Ectodermal cell (in vitro differentiated cells): ENCODE measurements at regions not wholly inside any gene's neighbourhood (a gene's known extent, or its start where the extent isn't known, plus 50 kb on each side); places are given as distances from the start of the nearest gene placed in this dataset.
"Not testable (repeated sequence)": the region's sequence is repeated elsewhere in the genome, so short reads cannot be mapped to it uniquely, and the experiment has no call there.

Experiments
- H3K27ac ChIP-seq: 2 replicates; pipeline ENCODE4 v1.7.0; 2013; ENCODE audit warnings: mild to moderate bottlenecking, low read depth, low read length; ENCODE audit not compliant: insufficient read depth, poor library complexity, severe bottlenecking
- H3K27me3 ChIP-seq: 2 replicates; pipeline ENCODE4 v1.7.0; 2013; ENCODE audit warnings: mild to moderate bottlenecking, low read length; ENCODE audit not compliant: insufficient read depth, control insufficient read depth, poor library complexity, severe bottlenecking
- H3K36me3 ChIP-seq: one replicate; pipeline ENCODE4 v1.7.0; 2013; ENCODE audit warnings: low read length; ENCODE audit not compliant: control insufficient read depth, insufficient read depth
- H3K4me1 ChIP-seq: one replicate; pipeline ENCODE4 v1.7.0; 2013; ENCODE audit warnings: low read length; ENCODE audit not compliant: control insufficient read depth, insufficient read depth
- H3K4me3 ChIP-seq: 2 replicates; pipeline ENCODE4 v1.7.0; 2013; ENCODE audit warnings: low read depth, low read length, control low read depth; ENCODE audit not compliant: insufficient read depth
- H3K9me3 ChIP-seq: 2 replicates; pipeline ENCODE4 v1.7.0; 2013; ENCODE audit warnings: mild to moderate bottlenecking, low read length, moderate library complexity; ENCODE audit not compliant: control insufficient read depth
- WGBS, 2 experiments: methylation state at CpG; one replicate each; pipeline ENCODE4 v1.1.7; 2013; ENCODE audit warnings: missing lambda C conversion rate in 2 of 2; 5-methylcytosine and 5-hydroxymethylcytosine counted together

DNA sequence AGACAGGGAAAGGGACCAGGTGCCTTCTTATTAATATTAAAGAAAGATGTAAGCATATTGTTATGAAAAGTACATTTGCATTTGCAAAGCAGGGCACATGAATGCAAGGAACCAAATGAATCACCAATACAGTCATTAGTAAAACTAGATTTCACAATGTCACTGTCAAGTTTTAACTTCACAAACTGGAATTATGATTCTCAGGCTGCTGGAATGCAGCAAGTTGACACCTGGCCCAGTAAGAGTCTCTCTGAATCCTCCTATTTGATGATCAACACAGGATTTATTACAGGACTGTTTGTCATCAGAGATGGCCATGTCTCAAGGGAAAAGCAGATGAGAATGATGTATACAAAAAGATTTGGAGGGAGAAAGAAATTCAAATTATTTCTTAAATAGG lies 72.9 kb upstream of the STK39 start:
- no peak overlapping the region for H3K27ac ChIP-seq
- H3K4me3 ChIP-seq: no peak overlapping the region
- H3K4me1 ChIP-seq: no peaks in the 10 kb centered on the region

GRCh38 chr2:168322325-168323007 lies 75.1 kb upstream of the STK39 start:
- 93 to 97% methylated on average over 2 to 3 of the region's 3 CpGs for WGBS, 2 experiments
- Histone ChIP-seq H3K36me3 (no peaks in the 10 kb centered on the region), H3K4me1 (no peaks in the 10 kb centered on the region), H3K4me3 (no peak overlapping the region), H3K27me3 (no peaks in the 10 kb centered on the region), H3K9me3 (no peaks in the 10 kb centered on the region), H3K27ac (no peak overlapping the region)

More for the DNA sequence above, 72.9 kb upstream of the STK39 start:
- Histone ChIP-seq H3K27me3 (no peaks in the 10 kb centered on the region), H3K36me3 (no peaks in the 10 kb centered on the region), H3K9me3 (no peaks in the 10 kb centered on the region)

DNA sequence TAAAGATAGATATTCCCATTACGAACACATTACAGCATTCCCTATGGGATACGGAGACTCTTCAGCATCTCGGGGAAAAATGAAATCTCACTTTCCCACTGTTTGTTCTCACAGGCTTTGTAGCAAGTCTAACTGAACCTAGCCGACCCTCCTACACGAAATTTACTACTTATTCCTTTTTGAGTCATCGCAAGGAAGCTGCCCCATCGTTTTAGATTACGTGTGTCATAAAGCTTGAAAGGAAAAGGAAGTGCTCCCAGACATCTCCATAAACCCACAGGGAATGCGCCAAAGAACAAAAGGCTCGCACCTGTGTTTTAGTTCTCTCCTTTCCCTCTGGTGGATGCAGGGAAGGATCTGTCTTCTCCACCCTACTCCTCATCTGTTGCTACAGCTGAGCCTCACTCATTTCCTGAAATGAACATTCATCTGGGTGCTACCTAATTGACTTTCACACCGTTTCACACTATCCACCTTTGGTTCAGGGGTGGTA lies 76.2 kb upstream of the STK39 start:
- H3K9me3 ChIP-seq: no peaks in the 10 kb centered on the region
- no peaks in the 10 kb centered on the region for H3K4me1 ChIP-seq
- 78 to 80% methylated on average over 11 of the region's 11 CpGs for WGBS, 2 experiments
- no peak overlapping the region for H3K4me3 ChIP-seq
- H3K36me3 ChIP-seq: no peaks in the 10 kb centered on the region
- no peaks in the 10 kb centered on the region for H3K27me3 ChIP-seq
- H3K27ac ChIP-seq: no peak overlapping the region

- H3K27ac ChIP-seq: no peak overlapping the region
- H3K27me3 ChIP-seq: no peaks in the 10 kb centered on the region
- WGBS, 2 experiments: 95 to 96% methylated on average over 2 of the region's 2 CpGs
- no peak overlapping the region for H3K4me3 ChIP-seq
- no peaks in the 10 kb centered on the region for H3K4me1 ChIP-seq
- H3K9me3 ChIP-seq: no peaks in the 10 kb centered on the region
- H3K36me3 ChIP-seq: no peaks in the 10 kb centered on the region
Measured at GRCh38 chr2:168326572-168326971, 79.2 kb upstream of the STK39 start.

GRCh38 chr2:168327328-168327727 lies 79.9 kb upstream of the STK39 start:
- H3K27ac ChIP-seq: no peak overlapping the region
- H3K4me1 ChIP-seq: no peaks in the 10 kb centered on the region
- 87% methylated on average over 3 of the region's 3 CpGs for WGBS, 2 experiments
- no peak overlapping the region for H3K4me3 ChIP-seq
- H3K27me3 ChIP-seq: no peaks in the 10 kb centered on the region
- H3K36me3 ChIP-seq: no peaks in the 10 kb centered on the region
- H3K9me3 ChIP-seq: no peaks in the 10 kb centered on the region

DNA sequence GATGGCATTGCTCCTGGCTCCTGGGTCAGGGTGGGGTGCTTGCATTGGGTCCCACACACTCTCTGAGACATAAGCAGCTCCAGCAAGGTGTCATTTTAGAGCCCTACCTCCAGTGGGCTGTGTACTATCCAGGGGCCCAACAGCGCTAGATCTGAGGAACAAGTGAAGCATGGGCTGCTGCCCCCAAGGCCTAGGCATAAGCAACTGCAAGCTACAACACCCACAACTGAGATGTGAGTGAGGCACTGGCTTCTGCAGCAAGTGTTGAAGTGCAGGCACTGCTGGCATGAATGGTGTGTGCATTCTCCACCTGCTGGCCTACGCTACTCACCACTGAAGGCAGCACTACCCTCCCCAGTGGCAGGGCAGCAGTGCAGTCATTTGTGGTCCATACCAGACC lies 81.0 kb upstream of the STK39 start:
- Histone ChIP-seq H3K4me3 (no peak overlapping the region), H3K27me3 (no peaks in the 10 kb centered on the region), H3K36me3 (no peaks in the 10 kb centered on the region), H3K9me3 (no peaks in the 10 kb centered on the region), H3K4me1 (no peaks in the 10 kb centered on the region), H3K27ac (no peak overlapping the region)
- 93 to 96% methylated on average over 2 of the region's 2 CpGs for WGBS, 2 experiments

- no peaks in the 10 kb centered on the region for H3K4me1 ChIP-seq
- no peaks in the 10 kb centered on the region for H3K27me3 ChIP-seq
- no peaks in the 10 kb centered on the region for H3K9me3 ChIP-seq
- H3K36me3 ChIP-seq: no peaks in the 10 kb centered on the region
- no peak overlapping the region for H3K4me3 ChIP-seq
- H3K27ac ChIP-seq: no peak overlapping the region
Measured at GRCh38 chr2:168330624-168331423, 83.4 kb upstream of the STK39 start.

GRCh38 chr2:168335254-168335653 lies 87.9 kb upstream of the STK39 start:
- H3K9me3 ChIP-seq, H3K27me3 ChIP-seq, H3K36me3 ChIP-seq, H3K27ac ChIP-seq, H3K4me1 ChIP-seq, H3K4me3 ChIP-seq: not testable (repeated sequence)
- 93 to 94% methylated on average over 7 to 8 of the region's 8 CpGs for WGBS, 2 experiments

DNA sequence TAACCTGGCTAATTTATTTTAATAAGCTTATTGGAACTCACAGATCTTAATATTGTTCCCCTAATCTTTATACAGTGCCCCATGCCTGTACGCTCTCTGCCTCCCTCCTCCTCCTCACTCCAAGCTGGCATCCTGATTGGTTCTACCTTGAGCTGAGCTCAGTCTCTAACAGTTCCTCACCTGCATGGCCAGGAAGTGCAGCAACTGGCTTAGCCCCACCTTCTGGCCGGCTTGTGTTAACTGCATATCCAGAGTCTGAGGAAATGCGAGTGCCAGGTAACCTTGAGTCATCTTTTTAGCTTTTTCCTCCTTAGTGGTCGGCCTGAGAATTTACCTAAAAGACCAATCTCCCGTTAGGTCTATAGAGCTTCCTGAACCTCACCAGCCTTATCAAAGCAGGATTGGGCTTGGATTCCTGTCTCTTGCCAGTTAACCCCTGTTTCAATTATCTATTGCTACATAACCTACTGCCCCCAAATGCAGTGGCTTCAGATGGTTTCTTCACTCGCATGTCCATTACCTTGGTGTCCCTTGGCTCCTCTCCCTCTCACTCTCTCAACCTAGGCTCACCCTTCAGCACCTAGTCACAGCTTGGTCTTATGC lies 89.5 kb upstream of the STK39 start:
- no peak overlapping the region for H3K27ac ChIP-seq
- WGBS, 2 experiments: 69 to 74% methylated on average over 6 of the region's 6 CpGs
- no peak overlapping the region for H3K4me3 ChIP-seq
- no peaks in the 10 kb centered on the region for H3K9me3 ChIP-seq
- H3K36me3 ChIP-seq: no peaks in the 10 kb centered on the region
- peaks cover 8% of the 10 kb centered on the region for H3K4me1 ChIP-seq
- H3K27me3 ChIP-seq: no peaks in the 10 kb centered on the region

DNA sequence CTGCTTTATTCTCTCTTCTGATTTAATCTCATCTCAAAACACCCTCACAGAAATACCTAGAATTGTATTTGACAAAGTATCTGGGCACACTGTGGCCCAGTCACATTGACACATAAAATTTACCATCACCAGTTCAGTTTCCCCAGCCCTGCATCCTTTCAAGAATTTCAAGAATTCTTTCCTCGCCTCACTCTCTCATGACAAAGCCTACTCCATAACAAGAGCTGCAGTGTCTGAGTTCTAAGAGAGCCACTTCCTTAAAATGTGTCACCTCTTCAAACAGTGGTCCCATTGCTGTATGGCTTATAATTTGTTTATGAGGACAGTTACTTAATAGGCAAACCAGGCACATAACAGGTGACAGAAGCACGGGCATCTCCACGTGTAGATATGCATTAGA lies 90.9 kb upstream of the STK39 start:
- Histone ChIP-seq H3K27ac (no peak overlapping the region), H3K4me3 (no peak overlapping the region), H3K27me3 (no peaks in the 10 kb centered on the region), H3K4me1 (peaks cover 8% of the 10 kb centered on the region), H3K36me3 (no peaks in the 10 kb centered on the region), H3K9me3 (no peaks in the 10 kb centered on the region)
- 38 to 43% methylated on average over 2 of the region's 3 CpGs for WGBS, 2 experiments
